H9 (cell line): ENCODE measurements at regions not wholly inside any gene's neighbourhood (a gene's known extent, or its start where the extent isn't known, plus 50 kb on each side); places are given as distances from the start of the nearest gene placed in this dataset.

ENCODE experiments used
- DNase-seq: peaks from one replicate; pipeline ENCODE4 v3.0.0-alpha.2; 2017
- H2AFZ ChIP-seq: one replicate; pipeline ENCODE4 v1.6.1; 2013; ENCODE audit warnings: mild to moderate bottlenecking, low read length, control low read depth, moderate library complexity
- H2AK5ac ChIP-seq: 2 replicates; pipeline ENCODE4 v1.6.1; 2013; ENCODE audit warnings: low read length, control low read depth, mixed read lengths; ENCODE audit not compliant: insufficient read length
- H2BK120ac ChIP-seq: one replicate; pipeline ENCODE4 v1.6.1; 2013; ENCODE audit warnings: low read depth, mild to moderate bottlenecking, low read length, control low read depth, inconsistent platforms; ENCODE audit not compliant: poor library complexity, severe bottlenecking
- H2BK12ac ChIP-seq: 2 replicates; pipeline ENCODE4 v1.6.1; 2013; ENCODE audit warnings: low read length, control low read depth, mixed read lengths, low read depth; ENCODE audit not compliant: insufficient read length
- H2BK15ac ChIP-seq: 2 replicates; pipeline ENCODE4 v1.6.1; 2013; ENCODE audit warnings: low read depth, low read length, control low read depth
- H2BK20ac ChIP-seq: one replicate; pipeline ENCODE4 v1.6.1; 2013; ENCODE audit warnings: low read depth, mild to moderate bottlenecking, low read length, control low read depth, inconsistent platforms; ENCODE audit not compliant: poor library complexity, severe bottlenecking
- H2BK5ac ChIP-seq: 2 replicates; pipeline ENCODE4 v1.6.1; 2013; ENCODE audit warnings: low read length, control low read depth, mixed read lengths; ENCODE audit not compliant: insufficient read length
- H3K14ac ChIP-seq: 2 replicates; pipeline ENCODE4 v1.6.1; 2013; ENCODE audit warnings: low read length, control low read depth; ENCODE audit not compliant: insufficient read depth
- H3K18ac ChIP-seq: 2 replicates; pipeline ENCODE4 v1.6.1; 2013; ENCODE audit warnings: low read depth, mild to moderate bottlenecking, mixed read lengths, low read length, control low read depth; ENCODE audit not compliant: insufficient read length
- H3K23ac ChIP-seq: 2 replicates; pipeline ENCODE4 v1.6.1; 2013; ENCODE audit warnings: low read length, control low read depth, mixed read lengths, low read depth; ENCODE audit not compliant: insufficient read length
- H3K23me2 ChIP-seq: 2 replicates; pipeline ENCODE4 v1.6.1; 2013; ENCODE audit warnings: low read depth, mild to moderate bottlenecking, mixed read lengths, low read length, control low read depth; ENCODE audit not compliant: insufficient read length, poor library complexity, severe bottlenecking
- H3K27ac ChIP-seq: 2 replicates; pipeline ENCODE4 v1.5.1; 2013; ENCODE audit warnings: low read length, control low read depth, mixed read lengths, low read depth; ENCODE audit not compliant: insufficient read length
- H3K27me3 ChIP-seq: 2 replicates; pipeline ENCODE4 v1.6.1; 2013; ENCODE audit warnings: low read length, control low read depth, inconsistent platforms; ENCODE audit not compliant: insufficient read depth
- H3K4ac ChIP-seq: 2 replicates; pipeline ENCODE4 v1.6.1; 2013; ENCODE audit warnings: low read depth, mild to moderate bottlenecking, control low read depth, inconsistent platforms, low read length, moderate library complexity
- H3K4me1 ChIP-seq: 2 replicates; pipeline ENCODE4 v1.6.1; 2013; ENCODE audit warnings: low read length, control low read depth, inconsistent platforms; ENCODE audit not compliant: insufficient read depth
- H3K4me2 ChIP-seq: 2 replicates; pipeline ENCODE4 v1.6.1; 2013; ENCODE audit warnings: low read length, control low read depth, mixed read lengths; ENCODE audit not compliant: insufficient read length, insufficient read depth
- H3K56ac ChIP-seq: 2 replicates; pipeline ENCODE4 v1.6.1; 2013; ENCODE audit warnings: low read depth, mild to moderate bottlenecking, mixed read lengths, low read length, control low read depth; ENCODE audit not compliant: insufficient read length
- H3K79me1 ChIP-seq: 2 replicates; pipeline ENCODE4 v1.6.1; 2013; ENCODE audit warnings: low read depth, mild to moderate bottlenecking, moderate library complexity, low read length, control low read depth, inconsistent platforms; ENCODE audit not compliant: insufficient read depth, poor library complexity, severe bottlenecking
- H3K79me2 ChIP-seq: 2 replicates; pipeline ENCODE4 v1.6.1; 2013; ENCODE audit warnings: low read length, control low read depth, inconsistent platforms; ENCODE audit not compliant: insufficient read depth
- H3K9ac ChIP-seq: 2 replicates; pipeline ENCODE4 v1.6.1; 2013; ENCODE audit warnings: low read length, control low read depth, mixed read lengths; ENCODE audit not compliant: insufficient read length; ENCODE audit errors: extremely low read depth
- H3K9me3 ChIP-seq: one replicate; pipeline ENCODE4 v1.6.1; 2013; ENCODE audit warnings: low read depth, low read length, inconsistent platforms; ENCODE audit not compliant: control insufficient read depth
- H3T11ph ChIP-seq: one replicate; pipeline ENCODE4 v1.6.1; 2013; ENCODE audit warnings: mild to moderate bottlenecking, low read length, control low read depth, inconsistent platforms
- H4K20me1 ChIP-seq: one replicate; pipeline ENCODE4 v1.6.1; 2013; ENCODE audit not compliant: control insufficient read depth, insufficient read length, insufficient read depth
- H4K5ac ChIP-seq: 2 replicates; pipeline ENCODE4 v1.6.1; 2013; ENCODE audit warnings: low read depth, mild to moderate bottlenecking, mixed read lengths, low read length, control low read depth; ENCODE audit not compliant: insufficient read length
- H4K8ac ChIP-seq: replicated peaks from 2 replicates; pipeline ENCODE4 v1.6.1; 2013; ENCODE audit warnings: low read length, control low read depth, mixed read lengths, low read depth; ENCODE audit not compliant: insufficient read length
- H4K91ac ChIP-seq: 2 replicates; pipeline ENCODE4 v1.6.1; 2013; ENCODE audit warnings: low read depth, mild to moderate bottlenecking, moderate library complexity, mixed read lengths, low read length, control low read depth; ENCODE audit not compliant: insufficient read length
- H3K27ac Mint-ChIP-seq, 3 experiments: 2 replicates in 2 of 3; 3 replicates in 1 of 3; pipeline ENCODE4 v1.8.0; 2020 to 2021; ENCODE audit warnings: mixed read lengths in 3 of 3, mild to moderate bottlenecking in 1 of 3, moderate library complexity in 1 of 3
- H3K27me3 Mint-ChIP-seq: 2 replicates; pipeline ENCODE4 v1.8.0; 2021; ENCODE audit warnings: low read depth, mild to moderate bottlenecking, moderate library complexity, mixed read lengths
- H3K36me3 Mint-ChIP-seq, 3 experiments: 2 replicates in 2 of 3; 3 replicates in 1 of 3; pipeline ENCODE4 v1.8.0; 2020 to 2021; ENCODE audit warnings: low read depth in 3 of 3, mixed read lengths in 3 of 3; ENCODE audit not compliant: insufficient read depth in 1 of 3
- H3K4me1 Mint-ChIP-seq, 2 experiments: 2 replicates each; pipeline ENCODE4 v1.8.0; 2020; ENCODE audit warnings: mixed read lengths in 2 of 2
- H3K4me3 Mint-ChIP-seq, 2 experiments: 2 replicates in 1 of 2; 3 replicates in 1 of 2; pipeline ENCODE4 v1.8.0; 2020 to 2021; ENCODE audit warnings: mild to moderate bottlenecking in 2 of 2, mixed read lengths in 2 of 2, moderate library complexity in 1 of 2
- H3K9me3 Mint-ChIP-seq, 2 experiments: 2 replicates in 1 of 2; 3 replicates in 1 of 2; pipeline ENCODE4 v1.8.0; 2020; ENCODE audit warnings: mild to moderate bottlenecking in 2 of 2, mixed read lengths in 2 of 2, moderate library complexity in 1 of 2
- CTCF ChIP-seq: fragments of 200-600 bp; sonication (generic); conservative IDR thresholded peaks from 3 replicates; pipeline ENCODE4 v1.8.0; 2021; ENCODE audit warnings: antibody characterized with exemption, mild to moderate bottlenecking
- WGBS: extraction: QIAGEN DNeasy Blood & Tissue Kit; methylation state at CpG from one replicate; pipeline ENCODE4 v1.1.7; 2013; ENCODE audit warnings: missing lambda C conversion rate, low lambda C conversion rate, mixed read lengths; ENCODE audit not compliant: insufficient read length; ENCODE audit errors: extremely low coverage; 5-methylcytosine and 5-hydroxymethylcytosine counted together

- no peak overlapping the region for H2BK12ac ChIP-seq
- H3K27me3 ChIP-seq: no peaks in the 10 kb centered on the region
- H4K91ac ChIP-seq: no peak overlapping the region
- H3T11ph ChIP-seq: no peak overlapping the region
- H3K14ac ChIP-seq: no peak overlapping the region
- H3K56ac ChIP-seq: no peak overlapping the region
- Mint-ChIP-seq H3K36me3 (no peaks in the 10 kb centered on the region), H3K4me1 (no peaks in the 10 kb centered on the region), H3K9me3 (no peaks in the 10 kb centered on the region), H3K27ac (no peak overlapping the region), H3K27me3 (no peaks in the 10 kb centered on the region), H3K4me3 (no peak overlapping the region)
- no peak overlapping the region for H3K4ac ChIP-seq
- no peak overlapping the region for H2BK5ac ChIP-seq
- no peak overlapping the region for H3K4me2 ChIP-seq
- no peak overlapping the region for H2BK15ac ChIP-seq
- no peak overlapping the region for H3K9ac ChIP-seq
- TF ChIP-seq CTCF: no peak
- no peak overlapping the region for H2BK20ac ChIP-seq
- H3K23ac ChIP-seq: no peak overlapping the region
- H2BK120ac ChIP-seq: no peak overlapping the region
- H4K20me1 ChIP-seq: no peaks in the 10 kb centered on the region
- H4K5ac ChIP-seq: no peak overlapping the region
- H3K4me1 ChIP-seq: no peaks in the 10 kb centered on the region
- H2AK5ac ChIP-seq: no peak overlapping the region
- no peaks in the 10 kb centered on the region for H3K23me2 ChIP-seq
- no peak for DNase-seq
- H4K8ac ChIP-seq: no peak overlapping the region
- H3K27ac ChIP-seq: no peak overlapping the region
- H3K18ac ChIP-seq: no peak overlapping the region
- H3K79me2 ChIP-seq: no peaks in the 10 kb centered on the region
- no peaks in the 10 kb centered on the region for H3K79me1 ChIP-seq
- WGBS: no CpG with 5 or more reads among the region's 1 CpG
- H3K9me3 ChIP-seq: no peaks in the 10 kb centered on the region
- no peak overlapping the region for H2AFZ ChIP-seq
Observed at GRCh38 chr2:124967325-124967724, 942.2 kb downstream of the CNTNAP5 start.
